ENCODE measurements at regions not wholly inside any gene's neighbourhood (a gene's known extent, or its start where the extent isn't known, plus 50 kb on each side); places are given as distances from the start of the nearest gene placed in this dataset.
A peak's percentile ranks its signal among the peaks of the same experiment; 100 is the strongest.

GRCh38 chr2:122209377-122209776 is 453.9 kb downstream of the TSN start:
- DNase-seq (ENCODE audit: low read depth) (no peak), FAIRE-seq (no peak)
- no peak overlapping the region for H3K4me2 ChIP-seq (ENCODE audit: low read length)
- no peak overlapping the region for H3K9ac ChIP-seq (ENCODE audit: low read length)
- H3K36me3 Mint-ChIP-seq (ENCODE audit: low read depth, unreplicated experiment): no peaks in the 10 kb centered on the region
- no peak overlapping the region for H3K27ac ChIP-seq (ENCODE audit: low read depth, low read length)
- H3K36me3 ChIP-seq (ENCODE audit: insufficient read depth, low read length): no peaks in the 10 kb centered on the region
- no peaks in the 10 kb centered on the region for H3K79me2 ChIP-seq (ENCODE audit: insufficient read depth, low read length)
- TF ChIP-seq CTCF (IDR thresholded peaks at IDR 0.05; ENCODE audit: insufficient read depth, low read depth, low read length) (no peak), EZH2 (IDR thresholded peaks at IDR 0.05; ENCODE audit: insufficient read depth, low read length) (no peak)
- H3K4me3 ChIP-seq (ENCODE audit: insufficient read depth, low read depth, low read length): no peak overlapping the region
- H4K20me1 ChIP-seq (ENCODE audit: insufficient read depth, low read length): no peaks in the 10 kb centered on the region
- H3K27me3 ChIP-seq (ENCODE audit: insufficient read depth, low read length): no peaks in the 10 kb centered on the region
- peaks cover 19% of the 10 kb centered on the region for H3K4me1 Mint-ChIP-seq (ENCODE audit: low read depth, unreplicated experiment)
- no peak overlapping the region for H3K4me3 Mint-ChIP-seq (ENCODE audit: unreplicated experiment)
- no peaks in the 10 kb centered on the region for H3K4me1 ChIP-seq (ENCODE audit: insufficient read depth, low read length)
- no peaks in the 10 kb centered on the region for H3K9me3 ChIP-seq (ENCODE audit: insufficient read depth, low read depth, low read length)
- H3K27ac Mint-ChIP-seq (ENCODE audit: unreplicated experiment): no peak overlapping the region
- H3K27me3 Mint-ChIP-seq (ENCODE audit: low read depth, unreplicated experiment): peaks cover 31% of the 10 kb centered on the region
- H3K9me3 Mint-ChIP-seq (ENCODE audit: unreplicated experiment): peaks cover 3% of the 10 kb centered on the region
- H2AFZ ChIP-seq (ENCODE audit: low read depth, low read length): no peak overlapping the region

- Mint-ChIP-seq H3K4me3 (ENCODE audit: unreplicated experiment) (no peak overlapping the region), H3K9me3 (ENCODE audit: unreplicated experiment) (peaks cover 3% of the 10 kb centered on the region), H3K27ac (ENCODE audit: unreplicated experiment) (no peak overlapping the region), H3K27me3 (ENCODE audit: low read depth, unreplicated experiment) (peaks cover 37% of the 10 kb centered on the region), H3K36me3 (ENCODE audit: low read depth, unreplicated experiment) (no peaks in the 10 kb centered on the region), H3K4me1 (ENCODE audit: low read depth, unreplicated experiment) (peaks cover 19% of the 10 kb centered on the region)
- TF ChIP-seq EZH2 (IDR thresholded peaks at IDR 0.05; ENCODE audit: insufficient read depth, low read length) (no peak), CTCF (IDR thresholded peaks at IDR 0.05; ENCODE audit: insufficient read depth, low read depth, low read length) (no peak)
- no peaks in the 10 kb centered on the region for H3K27me3 ChIP-seq (ENCODE audit: insufficient read depth, low read length)
- H3K4me2 ChIP-seq (ENCODE audit: low read length): no peak overlapping the region
- H3K9me3 ChIP-seq (ENCODE audit: insufficient read depth, low read depth, low read length): no peaks in the 10 kb centered on the region
- H3K36me3 ChIP-seq (ENCODE audit: insufficient read depth, low read length): no peaks in the 10 kb centered on the region
- H4K20me1 ChIP-seq (ENCODE audit: insufficient read depth, low read length): no peaks in the 10 kb centered on the region
- no peak overlapping the region for H2AFZ ChIP-seq (ENCODE audit: low read depth, low read length)
- FAIRE-seq: no peak
- H3K4me3 ChIP-seq (ENCODE audit: insufficient read depth, low read depth, low read length): no peak overlapping the region
- no peaks in the 10 kb centered on the region for H3K79me2 ChIP-seq (ENCODE audit: insufficient read depth, low read length)
- no peak for DNase-seq (ENCODE audit: low read depth)
- no peak overlapping the region for H3K9ac ChIP-seq (ENCODE audit: low read length)
- H3K4me1 ChIP-seq (ENCODE audit: insufficient read depth, low read length): no peaks in the 10 kb centered on the region
- no peak overlapping the region for H3K27ac ChIP-seq (ENCODE audit: low read depth, low read length)
These were observed 454.6 kb downstream of the TSN start for GRCh38 chr2:122210065-122210464.

GRCh38 chr2:122210898-122211856 is 455.7 kb downstream of the TSN start:
- H3K4me2 ChIP-seq (ENCODE audit: low read length): no peak overlapping the region
- H4K20me1 ChIP-seq (ENCODE audit: insufficient read depth, low read length): no peaks in the 10 kb centered on the region
- Mint-ChIP-seq H3K27me3 (ENCODE audit: low read depth, unreplicated experiment) (peaks cover 40% of the 10 kb centered on the region), H3K36me3 (ENCODE audit: low read depth, unreplicated experiment) (no peaks in the 10 kb centered on the region), H3K4me3 (ENCODE audit: unreplicated experiment) (no peak overlapping the region), H3K9me3 (ENCODE audit: unreplicated experiment) (peaks cover 3% of the 10 kb centered on the region), H3K4me1 (ENCODE audit: low read depth, unreplicated experiment) (peaks cover 9% of the 10 kb centered on the region), H3K27ac (ENCODE audit: unreplicated experiment) (no peak overlapping the region)
- no peak overlapping the region for H3K27ac ChIP-seq (ENCODE audit: low read depth, low read length)
- H3K4me1 ChIP-seq (ENCODE audit: insufficient read depth, low read length): no peaks in the 10 kb centered on the region
- no peaks in the 10 kb centered on the region for H3K36me3 ChIP-seq (ENCODE audit: insufficient read depth, low read length)
- FAIRE-seq (no peak), DNase-seq (ENCODE audit: low read depth) (peak; percentile 6)
- no peak overlapping the region for H3K4me3 ChIP-seq (ENCODE audit: insufficient read depth, low read depth, low read length)
- no peak overlapping the region for H2AFZ ChIP-seq (ENCODE audit: low read depth, low read length)
- H3K27me3 ChIP-seq (ENCODE audit: insufficient read depth, low read length): no peaks in the 10 kb centered on the region
- TF ChIP-seq CTCF (IDR thresholded peaks at IDR 0.05; ENCODE audit: insufficient read depth, low read depth, low read length): no peak
- no peak for TF ChIP-seq EZH2 (IDR thresholded peaks at IDR 0.05; ENCODE audit: insufficient read depth, low read length)
- H3K79me2 ChIP-seq (ENCODE audit: insufficient read depth, low read length): no peaks in the 10 kb centered on the region
- no peaks in the 10 kb centered on the region for H3K9me3 ChIP-seq (ENCODE audit: insufficient read depth, low read depth, low read length)
- no peak overlapping the region for H3K9ac ChIP-seq (ENCODE audit: low read length)
